ENCODE measurements at regions not wholly inside any gene's neighbourhood (a gene's known extent, or its start where the extent isn't known, plus 50 kb on each side); places are given as distances from the start of the nearest gene placed in this dataset.

- Histone ChIP-seq H3K27me3 (ENCODE audit: control insufficient read depth, insufficient read depth, low read length) (peaks cover 2% of the 10 kb centered on the region; the same call in 1 of the 2 replicates), H3K4me3 (ENCODE audit: low read depth, low read length) (no peak overlapping the region), H3K36me3 (ENCODE audit: control insufficient read depth, insufficient read depth, low read length) (no peaks in the 10 kb centered on the region)
- CTCF ChIA-PET: interaction anchor here (0.8 to 1.5 kb wide), 4 partner anchors 12 to 640 kb away, joined by 3 to 5 read pairs (median 3); no protein-coding TSS in a partner anchor
- no peak for DNase-seq (ENCODE audit: low read depth)
- no peak for TF ChIP-seq CTCF (IDR thresholded peaks at IDR 0.05; ENCODE audit: insufficient read depth, low read depth, low read length)
- POLR2A ChIA-PET: no interaction called here
These were observed 58.3 kb downstream of the CXCL12 start for GRCh38 chr10:44326474-44327030.

- CTCF ChIA-PET: interaction anchor here (0.8 to 1.5 kb wide), 6 partner anchors 9 to 640 kb away, joined by 3 to 5 read pairs (median 3); no protein-coding TSS in a partner anchor
- DNase-seq (ENCODE audit: low read depth): no peak
- peaks cover 2% of the 10 kb centered on the region; the same call in 1 of the 2 replicates for H3K27me3 ChIP-seq (ENCODE audit: control insufficient read depth, insufficient read depth, low read length)
- H3K36me3 ChIP-seq (ENCODE audit: control insufficient read depth, insufficient read depth, low read length): no peaks in the 10 kb centered on the region
- POLR2A ChIA-PET: no interaction called here
- no peak for TF ChIP-seq CTCF (IDR thresholded peaks at IDR 0.05; ENCODE audit: insufficient read depth, low read depth, low read length)
- no peak overlapping the region for H3K4me3 ChIP-seq (ENCODE audit: low read depth, low read length)
These were observed 59.1 kb downstream of the CXCL12 start for GRCh38 chr10:44325596-44326307.

GRCh38 chr10:44325157-44325556 is 59.7 kb downstream of the CXCL12 start:
- ChIA-PET CTCF (interaction anchor here (1.0 to 1.5 kb wide), 5 partner anchors 10 to 639 kb away, joined by 3 to 5 read pairs (median 3); no protein-coding TSS in a partner anchor), POLR2A (no interaction called here)
- no peak for TF ChIP-seq CTCF (IDR thresholded peaks at IDR 0.05; ENCODE audit: insufficient read depth, low read depth, low read length)
- Histone ChIP-seq H3K4me3 (ENCODE audit: low read depth, low read length) (no peak overlapping the region), H3K27me3 (ENCODE audit: control insufficient read depth, insufficient read depth, low read length) (peaks cover 2% of the 10 kb centered on the region; the same call in 1 of the 2 replicates), H3K36me3 (ENCODE audit: control insufficient read depth, insufficient read depth, low read length) (no peaks in the 10 kb centered on the region)
- DNase-seq (ENCODE audit: low read depth): no peak

GRCh38 chr10:44323838-44324237 is 61.1 kb downstream of the CXCL12 start:
- no peak for DNase-seq (ENCODE audit: low read depth)
- Histone ChIP-seq H3K36me3 (ENCODE audit: control insufficient read depth, insufficient read depth, low read length) (no peaks in the 10 kb centered on the region), H3K27me3 (ENCODE audit: control insufficient read depth, insufficient read depth, low read length) (peaks cover 2% of the 10 kb centered on the region; the same call in 1 of the 2 replicates), H3K4me3 (ENCODE audit: low read depth, low read length) (no peak overlapping the region)
- TF ChIP-seq CTCF (IDR thresholded peaks at IDR 0.05; ENCODE audit: insufficient read depth, low read depth, low read length): no peak
- CTCF ChIA-PET: interaction anchor here (1.5 kb wide), 1 partner anchor 17 kb away, joined by 3 read pairs; no protein-coding TSS in a partner anchor
- POLR2A ChIA-PET: no interaction called here

- TF ChIP-seq CTCF (IDR thresholded peaks at IDR 0.05; ENCODE audit: insufficient read depth, low read depth, low read length): no peak
- ChIA-PET CTCF (no interaction called here), POLR2A (no interaction called here)
- Histone ChIP-seq H3K27me3 (ENCODE audit: control insufficient read depth, insufficient read depth, low read length) (peaks cover 2% of the 10 kb centered on the region; the same call in 1 of the 2 replicates), H3K36me3 (ENCODE audit: control insufficient read depth, insufficient read depth, low read length) (no peaks in the 10 kb centered on the region), H3K4me3 (ENCODE audit: low read depth, low read length) (no peak overlapping the region)
- no peak for DNase-seq (ENCODE audit: low read depth)
These were observed 62.8 kb downstream of the CXCL12 start for GRCh38 chr10:44322137-44322536.
